ENCODE measurements at regions not wholly inside any gene's neighbourhood (a gene's known extent, or its start where the extent isn't known, plus 50 kb on each side); places are given as distances from the start of the nearest gene placed in this dataset.

GRCh38 chr5:19169426-19169825, 818.6 kb downstream of the CDH18 start:
- no peaks in the 10 kb centered on the region for H3K36me3 ChIP-seq (ENCODE audit: insufficient read depth)
- H3K27me3 Mint-ChIP-seq (ENCODE audit: insufficient read depth, low read depth, poor library complexity), result no peaks in the 10 kb centered on the region
- no peak for ATAC-seq
- H4K20me1 ChIP-seq (replicated peaks; ENCODE audit: insufficient read depth), result no peaks in the 10 kb centered on the region
- no peaks in the 10 kb centered on the region for H3K27me3 ChIP-seq (ENCODE audit: insufficient read depth)
- no peaks in the 10 kb centered on the region for H3K9me2 ChIP-seq (ENCODE audit: insufficient read depth)
- no peak overlapping the region for H2AFZ ChIP-seq
- H3K36me3 Mint-ChIP-seq (ENCODE audit: low read depth), result no peaks in the 10 kb centered on the region
- no peaks in the 10 kb centered on the region for H3K4me1 Mint-ChIP-seq
- no peaks in the 10 kb centered on the region for H3F3A ChIP-seq (replicated peaks; ENCODE audit: low read depth)
- DNase-seq (ENCODE audit: low spot score), result no peak
- H3K4me3 Mint-ChIP-seq, result no peak overlapping the region
- no peak overlapping the region for H3K27ac Mint-ChIP-seq
- H3K4me2 ChIP-seq, result no peak overlapping the region
- no peaks in the 10 kb centered on the region for H3K4me1 ChIP-seq (ENCODE audit: insufficient read depth)
- no peaks in the 10 kb centered on the region for H3K79me2 ChIP-seq (replicated peaks; ENCODE audit: insufficient read depth)
- no peak overlapping the region for H3K4me3 ChIP-seq
- H3K9me3 Mint-ChIP-seq, result no peaks in the 10 kb centered on the region
- H3K27ac ChIP-seq (ENCODE audit: low read depth), result no peak overlapping the region
- TF ChIP-seq EZH2 (IDR thresholded peaks at IDR 0.05; ENCODE audit: low read depth, unreplicated experiment) (no peak), ZNF114 (CRISPR knock-in tag; IDR thresholded peaks at IDR 0.05) (no peak), ZNF462 (CRISPR knock-in tag; IDR thresholded peaks at IDR 0.05) (no peak), REST (IDR thresholded peaks at IDR 0.05; ENCODE audit: unreplicated experiment) (no peak), STAT1 (IDR thresholded peaks at IDR 0.05; ENCODE audit: unreplicated experiment) (no peak), POLR2AphosphoS5 (IDR thresholded peaks at IDR 0.05; ENCODE audit: low read depth) (no peak), JUNB (IDR thresholded peaks at IDR 0.05; ENCODE audit: unreplicated experiment) (no peak), ZNF331 (CRISPR knock-in tag; IDR thresholded peaks at IDR 0.05; ENCODE audit: low read depth) (no peak), NANOG (IDR thresholded peaks at IDR 0.05; ENCODE audit: borderline replicate concordance) (no peak), CTCF (conservative IDR thresholded peaks at IDR 0.05; ENCODE audit: low read depth in 2 of 2) (no peak)
